Smooth muscle cell (in vitro differentiated cells): ENCODE measurements at regions not wholly inside any gene's neighbourhood (a gene's known extent, or its start where the extent isn't known, plus 50 kb on each side); places are given as distances from the start of the nearest gene placed in this dataset.

Experiments used
- DNase-seq: peaks from one replicate; lab custom pipeline; 2025; ENCODE audit not compliant: unreplicated experiment; lab: John Stamatoyannopoulos, UW
- H2AFZ ChIP-seq: fragments of 200-600 bp; sonication (generic); 2 replicates; pipeline ENCODE4 v1.6.0; 2016; ENCODE audit warnings: antibody characterized with exemption, low read depth, mild to moderate bottlenecking
- H3F3A ChIP-seq: fragments of 200-600 bp; sonication (generic); 2 replicates; pipeline ENCODE4 v1.6.0; 2017; ENCODE audit warnings: antibody characterized with exemption, low read depth
- H3K27ac ChIP-seq: fragments of 200-600 bp; sonication (generic); 2 replicates; pipeline ENCODE4 v1.5.1; 2016; ENCODE audit warnings: low read depth, mild to moderate bottlenecking
- H3K27me3 ChIP-seq: fragments of 200-600 bp; sonication (generic); 2 replicates; pipeline ENCODE4 v1.6.1; 2016; ENCODE audit warnings: low read depth, mild to moderate bottlenecking
- H3K36me3 ChIP-seq: fragments of 200-600 bp; sonication (generic); 2 replicates; pipeline ENCODE4 v1.5.1; 2016; ENCODE audit warnings: low read depth
- H3K4me1 ChIP-seq: fragments of 200-600 bp; sonication (generic); 2 replicates; pipeline ENCODE4 v1.5.1; 2016; ENCODE audit warnings: low read depth
- H3K4me2 ChIP-seq: fragments of 200-600 bp; sonication (generic); 2 replicates; pipeline ENCODE4 v1.6.0; 2016; ENCODE audit warnings: mild to moderate bottlenecking
- H3K4me3 ChIP-seq: fragments of 200-600 bp; sonication (generic); 2 replicates; pipeline ENCODE4 v1.5.1; 2016; ENCODE audit warnings: mild to moderate bottlenecking
- H3K79me2 ChIP-seq: fragments of 200-600 bp; sonication (generic); 2 replicates; pipeline ENCODE4 v1.6.0; 2016; ENCODE audit warnings: low read depth, mild to moderate bottlenecking
- H3K9ac ChIP-seq: fragments of 200-600 bp; sonication (generic); 2 replicates; pipeline ENCODE4 v1.6.0; 2016; ENCODE audit warnings: low read depth
- H3K9me3 ChIP-seq: fragments of 200-600 bp; sonication (generic); replicated peaks from 2 replicates; pipeline ENCODE4 v1.5.1; 2016; ENCODE audit warnings: low read depth
- H4K20me1 ChIP-seq: fragments of 200-600 bp; sonication (generic); 2 replicates; pipeline ENCODE4 v1.6.0; 2016; ENCODE audit warnings: low read depth
- CTCF ChIP-seq: fragments of 200-600 bp; sonication (generic); IDR thresholded peaks from 2 replicates; pipeline ENCODE4 v1.5.1; 2017; ENCODE audit warnings: borderline replicate concordance, mild to moderate bottlenecking, antibody characterized with exemption; ENCODE audit not compliant: insufficient read depth, poor library complexity, severe bottlenecking
- WGBS: methylation state at CpG from one replicate; pipeline ENCODE4 v1.1.7; 2016; ENCODE audit warnings: low lambda C conversion rate; 5-methylcytosine and 5-hydroxymethylcytosine counted together

- no peaks in the 10 kb centered on the region for H3K27me3 ChIP-seq
- no peaks in the 10 kb centered on the region for H3K9me3 ChIP-seq
- no peaks in the 10 kb centered on the region for H3K36me3 ChIP-seq
- no peaks in the 10 kb centered on the region for H4K20me1 ChIP-seq
- peak overlapping the region; percentile 61 for H3K4me2 ChIP-seq
- H3K4me3 ChIP-seq, result no peak overlapping the region
- DNase-seq, result no peak
- no peaks in the 10 kb centered on the region for H3K79me2 ChIP-seq
- no peak overlapping the region for H2AFZ ChIP-seq
- no peak for TF ChIP-seq CTCF
- peak overlapping the region; percentile 26 for H3K9ac ChIP-seq
- WGBS, result 0% methylated on average over 1 of the region's 1 CpG
- peaks cover 9% of the 10 kb centered on the region for H3F3A ChIP-seq
- peak overlapping the region; percentile 81 for H3K27ac ChIP-seq
- H3K4me1 ChIP-seq, result no peaks in the 10 kb centered on the region
Measured at GRCh38 chr11:129285402-129285786, 90.3 kb upstream of the BARX2 start.

GRCh38 chr11:129283141-129283540 lies 91.0 kb upstream of the ARHGAP32 start:
- Histone ChIP-seq H3K36me3 (no peaks in the 10 kb centered on the region), H3K4me3 (no peak overlapping the region), H3K79me2 (peaks cover 4% of the 10 kb centered on the region), H3K27me3 (no peaks in the 10 kb centered on the region), H3K9ac (no peak overlapping the region), H3K9me3 (no peaks in the 10 kb centered on the region), H3F3A (peaks cover 9% of the 10 kb centered on the region), H3K4me1 (peaks cover 2% of the 10 kb centered on the region), H3K27ac (no peak overlapping the region), H4K20me1 (peaks cover 4% of the 10 kb centered on the region), H2AFZ (no peak overlapping the region), H3K4me2 (no peak overlapping the region)
- no peak for TF ChIP-seq CTCF
- 15% methylated on average over 1 of the region's 1 CpG for whole genome bisulfite sequencing
- no peak for DNase-seq

- H4K20me1 ChIP-seq, result peaks cover 10% of the 10 kb centered on the region
- no peak overlapping the region for H2AFZ ChIP-seq
- DNase-seq, result no peak
- H3K9ac ChIP-seq, result no peak overlapping the region
- peaks cover 7% of the 10 kb centered on the region for H3K4me1 ChIP-seq
- no peaks in the 10 kb centered on the region for H3K27me3 ChIP-seq
- peaks cover 9% of the 10 kb centered on the region for H3K79me2 ChIP-seq
- H3K36me3 ChIP-seq, result no peaks in the 10 kb centered on the region
- no peaks in the 10 kb centered on the region for H3K9me3 ChIP-seq
- H3K27ac ChIP-seq, result no peak overlapping the region
- H3K4me2 ChIP-seq, result no peak overlapping the region
- H3K4me3 ChIP-seq, result no peak overlapping the region
- WGBS, result 21% methylated on average over 2 of the region's 2 CpGs
- H3F3A ChIP-seq, result peaks cover 9% of the 10 kb centered on the region
- TF ChIP-seq CTCF, result no peak
Measured at GRCh38 chr11:129282634-129283033, 90.5 kb upstream of the ARHGAP32 start.
